AG10803 (cell line): ENCODE measurements at regions not wholly inside any gene's neighbourhood (a gene's known extent, or its start where the extent isn't known, plus 50 kb on each side); places are given as distances from the start of the nearest gene placed in this dataset.

ENCODE experiments used
- DNase-seq: peaks from one replicate; pipeline ENCODE4 v3.0.0; 2010; ENCODE audit warnings: low read depth
- H3K4me3 ChIP-seq: 2 replicates; pipeline ENCODE4 v1.5.1; 2011; ENCODE audit warnings: mild to moderate bottlenecking, low read length, control low read depth
- TF ChIP-seq, protein P1 (sequence below): conservative IDR thresholded peaks from 2 replicates; pipeline ENCODE4 v1.5.1; 2011; ENCODE audit warnings: mild to moderate bottlenecking, low read length, control low read depth, inconsistent platforms

DNA sequence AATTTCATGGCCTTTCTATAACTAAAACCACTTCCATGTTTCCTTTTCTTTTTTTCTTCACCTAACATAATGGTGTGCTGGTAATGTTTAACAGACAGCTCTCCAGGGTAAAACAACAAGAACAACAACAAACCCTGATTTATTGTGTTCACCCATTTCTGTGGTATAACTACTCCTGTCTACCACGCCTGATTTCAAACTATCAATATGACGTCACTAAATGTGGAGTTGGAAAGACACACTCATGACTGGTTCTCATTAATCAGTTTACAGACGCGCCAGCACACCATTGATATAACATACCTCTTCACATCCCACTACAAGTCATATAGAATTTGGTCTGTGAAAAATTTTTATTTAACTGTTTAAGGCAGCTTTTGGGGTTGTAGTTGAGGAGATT, 142.9 kb downstream of the ARRDC3 start:
- no peak overlapping the region for H3K4me3 ChIP-seq
- no peak for DNase-seq
- TF ChIP-seq, protein P1, sequence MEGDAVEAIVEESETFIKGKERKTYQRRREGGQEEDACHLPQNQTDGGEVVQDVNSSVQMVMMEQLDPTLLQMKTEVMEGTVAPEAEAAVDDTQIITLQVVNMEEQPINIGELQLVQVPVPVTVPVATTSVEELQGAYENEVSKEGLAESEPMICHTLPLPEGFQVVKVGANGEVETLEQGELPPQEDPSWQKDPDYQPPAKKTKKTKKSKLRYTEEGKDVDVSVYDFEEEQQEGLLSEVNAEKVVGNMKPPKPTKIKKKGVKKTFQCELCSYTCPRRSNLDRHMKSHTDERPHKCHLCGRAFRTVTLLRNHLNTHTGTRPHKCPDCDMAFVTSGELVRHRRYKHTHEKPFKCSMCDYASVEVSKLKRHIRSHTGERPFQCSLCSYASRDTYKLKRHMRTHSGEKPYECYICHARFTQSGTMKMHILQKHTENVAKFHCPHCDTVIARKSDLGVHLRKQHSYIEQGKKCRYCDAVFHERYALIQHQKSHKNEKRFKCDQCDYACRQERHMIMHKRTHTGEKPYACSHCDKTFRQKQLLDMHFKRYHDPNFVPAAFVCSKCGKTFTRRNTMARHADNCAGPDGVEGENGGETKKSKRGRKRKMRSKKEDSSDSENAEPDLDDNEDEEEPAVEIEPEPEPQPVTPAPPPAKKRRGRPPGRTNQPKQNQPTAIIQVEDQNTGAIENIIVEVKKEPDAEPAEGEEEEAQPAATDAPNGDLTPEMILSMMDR, result no peak

DNA sequence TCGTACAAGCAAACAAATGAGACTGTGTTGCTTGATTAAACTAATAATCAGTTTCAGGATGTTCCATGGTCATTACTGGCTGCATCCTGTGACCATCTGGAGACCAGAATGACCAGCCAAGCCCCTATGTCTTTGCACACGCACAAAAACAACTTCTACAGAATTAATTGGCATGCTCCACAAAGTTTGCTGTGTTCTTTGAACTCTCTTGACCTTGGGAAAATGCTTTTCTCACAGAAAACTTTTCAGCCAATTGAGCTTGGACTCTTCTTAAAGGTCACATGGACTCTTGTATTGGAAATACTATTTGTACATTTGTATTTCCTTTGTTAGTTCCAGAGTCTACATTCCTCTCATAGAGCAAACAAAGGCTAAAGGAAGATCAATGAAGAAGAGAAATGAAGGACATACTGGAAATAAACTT, 147.8 kb downstream of the ARRDC3 start:
- H3K4me3 ChIP-seq, result no peak overlapping the region
- DNase-seq, result peak; percentile 27
- TF ChIP-seq, protein P1, result no peak

DNA sequence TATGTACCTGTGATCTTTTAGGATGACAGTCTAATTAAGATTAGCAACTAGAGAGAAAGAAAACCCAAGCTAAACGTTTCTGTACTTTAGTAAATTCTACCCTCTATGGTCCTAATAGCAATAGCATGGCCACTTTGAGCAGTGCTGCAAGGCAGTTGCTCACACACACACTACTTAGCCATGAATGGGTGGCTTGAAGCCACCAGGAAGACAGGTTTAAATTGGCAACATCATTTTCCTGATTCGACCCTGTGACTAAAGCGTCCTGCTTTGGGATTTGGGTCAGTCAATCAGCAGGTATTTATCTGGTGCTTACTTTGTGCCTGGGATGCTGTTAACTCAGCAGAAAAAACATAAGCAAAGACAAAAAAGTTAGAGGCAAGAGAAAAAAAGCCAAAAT, 150.6 kb downstream of the ARRDC3 start:
- DNase-seq, result no peak
- H3K4me3 ChIP-seq, result no peak overlapping the region
- TF ChIP-seq, protein P1, result no peak

DNA sequence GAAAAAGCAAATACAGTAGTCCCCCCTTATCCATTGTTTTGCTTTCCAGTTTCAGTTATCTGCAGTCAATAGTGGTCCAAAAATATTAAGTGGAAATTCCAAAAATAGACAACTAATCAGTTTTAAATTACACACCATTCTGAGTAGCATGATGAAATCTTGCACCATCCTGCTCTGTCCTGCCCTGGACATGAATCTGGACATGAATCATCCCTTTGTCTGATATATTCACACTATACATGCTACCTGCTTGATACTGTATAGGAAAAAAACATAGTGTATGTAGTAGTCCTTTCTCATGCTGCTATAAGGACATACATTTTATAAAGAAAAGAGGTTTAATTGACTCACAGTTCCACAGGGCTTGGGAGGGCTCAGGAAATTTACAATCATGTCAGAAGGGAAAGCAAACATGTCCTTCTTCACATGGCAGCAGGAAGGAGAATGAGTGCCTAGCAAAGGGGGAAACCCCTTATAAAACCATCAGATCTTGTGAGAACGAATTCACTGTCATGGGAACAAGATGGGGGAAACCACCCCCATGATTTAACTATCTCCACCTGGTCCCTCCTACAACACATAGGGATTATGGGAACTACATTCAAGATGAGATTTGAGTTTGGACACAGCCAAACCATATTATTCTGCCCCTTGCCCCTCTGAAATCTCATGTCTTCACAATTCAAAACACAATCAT, 153.9 kb downstream of the ARRDC3 start:
- DNase-seq, result peak; percentile 40
- TF ChIP-seq, protein P1, result no peak
- no peak overlapping the region for H3K4me3 ChIP-seq

DNA sequence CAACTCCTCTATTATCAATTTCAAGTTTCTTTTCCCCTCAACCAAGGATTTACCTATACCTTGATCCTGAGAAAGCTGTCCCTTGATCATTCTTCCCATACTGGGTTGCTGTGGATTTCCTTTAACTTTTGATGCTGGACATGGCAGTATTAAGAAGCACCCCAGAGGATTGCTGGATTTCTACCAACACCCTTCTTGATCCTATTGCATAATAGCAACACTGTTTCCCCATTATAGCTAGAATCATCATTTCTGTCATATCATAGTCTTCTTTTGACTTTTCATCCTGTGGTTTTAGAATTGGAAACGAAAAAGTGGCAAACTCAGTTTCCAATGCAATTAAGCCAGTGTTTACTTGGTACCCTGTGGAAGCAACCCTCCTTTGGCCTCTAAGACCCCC, 154.9 kb downstream of the ARRDC3 start:
- H3K4me3 ChIP-seq, result no peak overlapping the region
- no peak for DNase-seq
- TF ChIP-seq, protein P1, result no peak

DNA sequence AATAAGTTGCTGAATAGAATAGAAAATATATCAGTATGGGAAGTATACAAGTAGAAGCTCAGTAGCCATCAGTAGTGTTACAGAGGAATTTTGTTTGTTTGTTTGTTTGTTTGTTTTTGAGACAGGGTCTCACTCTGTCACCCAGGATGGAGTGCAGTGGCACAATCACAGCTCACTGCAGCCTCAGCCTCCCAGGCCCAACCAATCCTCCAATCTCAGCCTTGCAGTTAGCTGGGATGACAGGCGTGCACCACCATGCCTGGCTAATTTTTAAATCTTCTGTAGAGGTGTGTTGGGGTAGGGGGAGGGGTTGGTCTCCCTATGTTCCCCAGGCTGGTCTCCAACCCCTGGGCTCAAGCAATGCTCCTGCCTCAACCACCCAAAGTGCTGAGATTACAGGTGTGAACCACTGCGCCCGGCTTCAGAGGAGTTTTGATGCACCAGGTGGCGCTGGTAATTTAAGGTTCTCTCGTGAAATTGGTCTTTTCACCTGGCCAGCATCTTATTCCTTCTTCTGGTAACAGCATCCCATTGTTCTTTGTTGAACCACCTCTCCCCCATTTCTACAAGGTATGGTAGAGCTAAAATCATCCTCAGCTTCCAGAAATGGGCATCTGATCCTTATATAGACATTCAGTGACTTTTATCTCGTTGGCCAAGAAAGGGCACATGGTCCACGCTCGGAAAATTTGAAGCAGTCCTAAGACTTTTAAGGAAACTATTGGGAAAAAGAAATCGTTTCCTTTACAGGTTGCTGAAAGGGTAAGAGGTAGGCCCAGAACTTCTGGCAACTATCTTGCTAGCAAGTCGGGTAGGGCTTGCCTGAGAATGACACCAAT, 157.1 kb downstream of the ARRDC3 start:
- TF ChIP-seq, protein P1, result no peak
- no peak overlapping the region for H3K4me3 ChIP-seq
- DNase-seq, result no peak

DNA sequence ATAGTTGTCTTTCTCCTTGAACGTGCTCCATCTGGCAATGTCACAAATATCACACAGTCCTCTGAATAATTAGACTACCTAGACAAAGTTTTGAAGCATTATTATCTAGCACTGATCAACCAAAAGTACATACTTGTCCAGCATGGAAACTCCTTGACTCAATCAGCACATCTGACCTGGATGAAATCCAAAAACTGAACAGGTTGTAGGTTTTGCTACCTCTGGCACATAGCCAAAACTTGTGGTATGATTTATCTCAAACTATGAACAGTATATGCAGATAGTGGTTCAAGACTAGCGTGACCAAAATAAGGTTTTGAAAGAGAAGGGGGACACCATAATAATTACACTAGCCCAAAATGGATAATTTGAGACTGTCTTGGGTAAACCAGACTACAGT, 158.1 kb downstream of the ARRDC3 start:
- no peak for DNase-seq
- TF ChIP-seq, protein P1, result no peak
- H3K4me3 ChIP-seq, result no peak overlapping the region
